Brain pericyte (primary cell): ENCODE measurements at regions not wholly inside any gene's neighbourhood (a gene's known extent, or its start where the extent isn't known, plus 50 kb on each side); places are given as distances from the start of the nearest gene placed in this dataset.
A peak's percentile ranks its signal among the peaks of the same experiment; 100 is the strongest.
"Not testable (repeated sequence)": the region's sequence is repeated elsewhere in the genome, so short reads cannot be mapped to it uniquely, and the experiment has no call there.

Experiments
- DNase-seq: peaks from one replicate; pipeline ENCODE4 v3.0.0-alpha.2; 2012; ENCODE audit warnings: low read depth, low spot score

GRCh38 chr6:150767161-150767560, 98.3 kb upstream of the MTHFD1L start:
- DNase-seq, result no peak

GRCh38 chr6:150767571-150768018, 97.9 kb upstream of the MTHFD1L start:
- peak; percentile 50 for DNase-seq

- DNase-seq, result no peak
These were observed 94.9 kb upstream of the MTHFD1L start for GRCh38 chr6:150770637-150771036.

GRCh38 chr6:150773969-150774368, 91.5 kb upstream of the MTHFD1L start:
- DNase-seq, result no peak

GRCh38 chr6:150775415-150776203, 89.9 kb upstream of the MTHFD1L start:
- DNase-seq, result no peak

- DNase-seq, result no peak
These were observed 87.8 kb upstream of the MTHFD1L start for GRCh38 chr6:150777736-150778135.

GRCh38 chr6:150783813-150784212, 81.7 kb upstream of the MTHFD1L start:
- DNase-seq, result no peak

DNA sequence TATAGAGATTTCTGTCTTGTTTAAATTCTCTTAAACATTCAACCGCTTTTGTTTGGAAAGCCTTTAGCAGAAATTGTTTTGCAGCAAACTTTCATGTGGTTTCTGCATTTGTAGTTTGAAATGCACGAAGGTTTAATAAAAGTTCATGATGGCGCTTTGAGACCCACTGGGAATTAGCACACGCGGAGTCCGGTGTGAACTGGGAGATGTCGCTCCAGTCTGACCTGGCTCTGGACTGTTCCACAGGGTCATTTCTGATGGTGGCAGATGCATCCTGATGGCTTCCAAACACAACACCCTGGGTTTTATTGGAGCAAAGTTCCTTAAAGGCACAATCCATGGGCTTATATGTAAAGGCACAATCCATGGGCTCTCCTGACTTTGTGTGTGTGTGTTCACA, 78.1 kb upstream of the MTHFD1L start:
- DNase-seq, result no peak

DNA sequence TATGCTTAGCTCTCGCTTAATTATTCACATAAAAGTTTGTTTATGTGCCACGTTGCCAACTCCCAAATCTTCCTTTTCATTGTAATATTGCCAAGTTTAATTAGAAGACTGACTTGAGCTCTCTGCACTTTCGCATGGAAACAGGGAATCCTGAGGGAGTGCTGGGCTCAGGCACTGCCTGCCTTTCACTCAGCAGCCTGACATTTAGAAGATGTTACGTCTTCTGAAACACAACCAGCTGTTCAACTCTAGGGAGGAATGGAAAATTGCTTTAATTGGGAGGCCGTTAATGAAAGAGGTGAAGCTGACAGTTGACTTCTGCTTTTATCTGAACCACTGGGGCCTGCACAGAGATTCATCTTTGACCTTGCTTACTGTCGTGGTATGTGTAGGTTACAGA, 77.4 kb upstream of the MTHFD1L start:
- DNase-seq, result no peak

GRCh38 chr6:150789906-150790305, 75.6 kb upstream of the MTHFD1L start:
- not testable (repeated sequence) for DNase-seq

DNA sequence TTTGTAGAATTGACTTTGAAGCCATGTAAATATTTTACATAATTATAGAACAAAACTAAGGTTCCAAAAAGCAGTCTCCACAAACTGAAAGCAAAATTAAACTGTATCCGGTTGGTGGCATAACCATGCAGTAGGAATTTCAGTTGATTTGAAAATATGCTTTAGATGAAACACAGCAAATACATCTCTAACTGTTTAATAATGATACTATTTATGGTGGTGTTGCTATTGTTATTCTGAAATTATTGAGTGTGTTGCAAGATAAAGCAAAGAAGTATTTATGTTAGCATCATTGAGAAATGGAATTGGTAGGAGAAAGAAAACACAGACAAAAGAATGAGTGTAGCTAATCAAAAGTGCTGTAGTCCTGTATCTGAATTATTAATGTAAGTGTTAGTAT, 73.8 kb upstream of the MTHFD1L start:
- no peak for DNase-seq

DNA sequence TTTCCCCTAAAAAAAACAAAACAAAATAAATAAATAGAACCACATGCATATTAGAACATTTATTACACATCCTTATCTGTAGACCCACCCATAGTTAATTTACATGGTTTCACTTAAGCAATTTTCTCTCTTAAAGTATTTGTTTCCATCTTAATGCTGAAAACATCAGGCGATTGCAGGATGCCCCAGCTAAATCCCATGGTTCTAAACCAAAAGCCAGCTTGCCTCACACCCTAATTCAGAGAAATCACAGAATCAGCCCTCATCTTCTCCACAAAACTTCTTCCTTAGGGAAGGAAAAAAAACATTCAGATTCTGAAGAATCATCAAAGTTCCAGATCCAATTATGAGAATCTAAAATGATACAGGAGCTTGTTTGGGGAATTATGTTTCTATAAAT, 67.6 kb upstream of the MTHFD1L start:
- no peak for DNase-seq

DNA sequence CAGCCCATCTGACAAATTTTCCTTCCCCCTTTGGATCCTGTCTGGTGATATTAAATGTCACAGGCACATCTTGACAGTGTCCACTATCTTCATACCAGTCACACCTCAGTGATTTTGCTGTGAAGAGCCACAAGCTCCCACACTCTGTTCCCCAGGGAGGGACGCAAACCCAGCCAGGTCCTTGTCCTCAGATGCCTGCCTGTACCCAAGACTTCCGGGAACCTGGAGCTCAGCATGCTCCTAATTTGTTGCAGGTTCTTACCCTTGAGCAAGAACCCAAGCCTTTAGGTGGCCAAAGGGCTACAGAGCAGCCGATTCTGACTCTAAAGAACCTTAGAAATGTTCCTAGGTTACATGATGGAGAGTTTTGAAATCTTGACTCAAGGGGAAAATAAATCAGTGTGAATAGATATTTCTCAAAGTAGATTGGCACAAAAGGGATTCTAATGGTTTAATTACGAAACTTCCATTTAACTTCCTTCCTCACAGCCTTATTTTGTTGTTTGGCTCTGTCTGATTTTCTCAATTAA, 66.2 kb upstream of the MTHFD1L start:
- DNase-seq, result no peak

DNA sequence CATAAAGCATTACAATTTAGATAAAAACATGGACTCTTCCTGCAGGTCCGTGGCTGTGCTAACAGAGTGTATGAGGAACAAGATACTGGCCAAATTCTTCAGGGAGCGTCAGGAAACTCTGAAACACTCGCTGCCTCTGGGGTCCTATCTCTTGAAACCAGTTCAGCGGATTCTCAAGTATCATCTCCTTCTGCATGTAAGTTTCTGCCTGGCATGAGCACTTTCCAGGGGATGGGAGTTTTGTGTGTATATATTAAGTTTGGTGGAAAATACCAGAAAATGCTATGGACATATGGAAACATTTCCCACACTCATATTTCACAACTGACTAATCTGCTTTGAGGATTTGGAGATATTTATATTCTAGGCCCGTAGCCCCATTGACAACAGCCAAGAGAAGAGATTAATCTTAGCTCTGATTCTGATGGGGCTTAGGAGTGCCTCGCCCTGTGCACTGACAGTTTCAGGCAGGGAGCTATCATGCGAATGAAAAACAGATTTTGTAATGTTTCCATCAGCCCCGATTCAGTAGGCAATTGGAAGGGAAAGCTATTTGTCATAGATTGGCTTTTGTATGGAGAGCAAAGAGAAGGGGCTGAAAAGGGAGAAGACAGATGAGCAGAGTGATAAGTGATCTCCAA, 64.7 kb upstream of the MTHFD1L start:
- DNase-seq, result no peak

- DNase-seq, result no peak
These were observed 58.7 kb upstream of the MTHFD1L start for GRCh38 chr6:150806790-150807189.

GRCh38 chr6:150813319-150813992, 52.0 kb upstream of the MTHFD1L start:
- DNase-seq, result no peak

GRCh38 chr6:150813993-150814359, 51.5 kb upstream of the MTHFD1L start:
- no peak for DNase-seq
